GM19324 (cell line): ENCODE measurements at regions not wholly inside any gene's neighbourhood (a gene's known extent, or its start where the extent isn't known, plus 50 kb on each side); places are given as distances from the start of the nearest gene placed in this dataset.

ENCODE experiments used
- ATAC-seq: cut with Tn5 transposase; IDR thresholded peaks from one replicate; pipeline ENCODE4 v1.9.1; 2021; ENCODE audit warnings: mild to moderate bottlenecking, moderate library complexity; ENCODE audit not compliant: unreplicated experiment, low FRiP score

- no peak for ATAC-seq
These were observed 328.7 kb downstream of the GABRG1 start for GRCh38 chr4:45795135-45795534.

- no peak for ATAC-seq
These were observed 345.3 kb downstream of the GABRG1 start for GRCh38 chr4:45778514-45778913.

GRCh38 chr4:45776146-45776545 lies 347.7 kb downstream of the GABRG1 start:
- no peak for ATAC-seq

- no peak for ATAC-seq
These were observed 352.9 kb downstream of the GABRG1 start for GRCh38 chr4:45770958-45771357.

- ATAC-seq = no peak
These were observed 358.3 kb downstream of the GABRG1 start for GRCh38 chr4:45765521-45765920.

- no peak for ATAC-seq
These were observed 371.9 kb downstream of the GABRG1 start for GRCh38 chr4:45751877-45752530.

GRCh38 chr4:45750721-45751120 lies 373.1 kb downstream of the GABRG1 start:
- ATAC-seq = no peak

GRCh38 chr4:45745741-45746140 lies 378.1 kb downstream of the GABRG1 start:
- ATAC-seq = no peak

DNA sequence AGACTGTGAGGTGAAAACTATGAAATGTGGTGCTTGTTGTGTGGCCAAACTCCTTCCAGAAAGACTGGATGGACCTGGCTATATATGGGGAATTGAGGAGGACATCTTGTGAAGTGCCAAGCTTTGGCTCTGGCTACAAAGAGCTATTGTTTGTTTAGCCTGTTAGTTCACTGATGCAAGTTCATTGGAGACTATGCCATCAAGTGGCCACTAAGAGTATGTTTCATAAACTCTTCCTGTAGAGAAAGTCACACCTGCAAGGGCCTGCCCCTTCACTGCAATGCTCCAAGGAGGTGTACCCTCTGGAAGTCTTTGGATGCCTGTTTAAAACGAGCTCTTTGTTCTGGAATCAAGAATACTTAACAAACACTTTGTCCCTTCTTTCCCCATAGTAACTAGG lies 382.0 kb downstream of the GABRG1 start:
- ATAC-seq = no peak

- ATAC-seq = no peak
These were observed 391.7 kb downstream of the GABRG1 start for GRCh38 chr4:45732161-45732560.

GRCh38 chr4:45716093-45716492 lies 407.8 kb downstream of the GABRG1 start:
- ATAC-seq = no peak

- no peak for ATAC-seq
These were observed 409.9 kb downstream of the GABRG1 start for GRCh38 chr4:45713996-45714395.

GRCh38 chr4:45701621-45702020 lies 422.2 kb downstream of the GABRG1 start:
- ATAC-seq = no peak

DNA sequence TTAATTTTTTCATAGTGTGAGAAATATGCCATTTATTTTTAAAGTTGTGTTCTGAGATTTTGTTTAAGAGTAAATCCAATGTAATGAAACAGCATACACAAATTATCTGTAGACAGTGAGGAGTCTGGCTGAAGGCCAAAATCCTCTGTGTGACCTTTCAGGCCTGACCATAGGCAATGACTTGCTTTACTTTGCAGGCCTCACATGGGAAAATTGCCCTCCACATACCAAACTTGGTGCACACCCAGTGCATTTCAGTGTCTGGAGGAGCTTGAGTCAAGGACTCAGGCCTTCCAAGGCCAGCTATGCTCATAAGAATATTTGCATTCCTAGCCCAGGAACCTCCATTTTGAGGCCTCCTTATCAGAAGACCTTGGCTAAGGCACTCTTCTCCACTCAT lies 430.1 kb downstream of the GABRG1 start:
- no peak for ATAC-seq

DNA sequence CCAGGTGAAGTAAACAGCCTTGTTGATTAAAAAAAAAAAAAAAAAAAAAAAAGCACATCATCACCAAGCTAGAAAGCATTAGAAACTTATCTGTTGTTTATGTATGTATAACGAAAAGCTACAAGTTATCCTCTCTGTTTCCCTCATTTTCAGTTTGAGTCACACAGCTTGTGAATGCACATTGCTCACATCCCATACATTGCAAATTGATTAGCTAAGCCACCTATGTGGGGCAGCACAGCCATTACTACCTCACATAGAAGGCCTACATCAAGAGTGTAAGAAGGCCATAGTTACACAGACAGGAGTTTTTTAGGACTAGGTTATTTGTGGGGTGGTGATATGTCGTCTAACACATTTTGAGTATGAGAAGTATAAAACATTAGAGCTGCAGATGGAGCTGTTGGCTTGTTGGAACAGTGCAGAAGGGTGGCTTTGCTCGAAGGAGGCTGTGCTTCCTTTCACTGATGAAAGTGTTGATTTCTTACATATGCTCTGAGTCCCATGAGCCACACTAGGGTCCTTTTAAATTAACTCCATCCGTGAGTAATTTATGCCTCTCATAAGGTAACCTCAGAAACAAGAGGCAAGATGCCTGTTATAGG lies 431.6 kb downstream of the GABRG1 start:
- no peak for ATAC-seq

DNA sequence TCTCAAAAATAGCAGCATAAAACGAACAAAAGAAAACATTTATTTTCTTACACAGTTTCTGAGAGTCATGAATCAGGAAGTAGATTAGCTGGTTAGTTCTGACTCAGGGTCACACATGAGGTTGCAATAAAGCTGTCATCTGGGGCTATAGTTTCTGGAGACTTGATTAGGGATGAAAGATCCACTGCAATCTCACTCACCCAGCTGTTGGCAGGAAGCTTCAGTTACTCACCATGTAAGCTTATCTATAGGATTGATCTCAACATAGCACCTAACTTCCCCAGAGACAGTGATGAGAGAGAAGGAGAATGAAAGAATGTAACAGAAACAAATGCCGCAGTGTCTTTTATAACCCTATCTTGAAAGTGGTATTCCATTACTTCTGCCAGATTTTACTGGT lies 435.5 kb downstream of the GABRG1 start:
- ATAC-seq = no peak

- ATAC-seq = no peak
These were observed 444.4 kb downstream of the GABRG1 start for GRCh38 chr4:45679411-45679810.

DNA sequence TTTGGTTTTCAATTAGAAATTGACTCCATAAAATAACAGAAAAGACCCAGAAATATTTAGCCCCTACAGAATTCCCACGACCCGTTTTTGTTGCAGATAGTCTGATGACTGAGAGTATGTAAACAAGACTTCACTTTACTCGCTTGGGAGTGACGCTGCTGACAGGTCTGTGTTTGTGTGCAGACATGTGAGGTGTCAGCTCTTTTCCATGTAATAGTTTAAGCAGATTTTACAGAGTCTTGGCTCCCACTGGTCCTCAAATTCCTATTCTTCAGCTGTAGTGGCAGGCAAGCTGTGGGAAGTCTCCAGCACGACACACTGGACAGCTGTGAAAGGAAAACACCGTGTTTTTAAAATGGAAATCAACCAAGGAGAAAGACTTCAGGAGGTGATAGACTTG lies 455.7 kb downstream of the GABRG1 start:
- no peak for ATAC-seq

GRCh38 chr4:45663628-45664081 lies 460.2 kb downstream of the GABRG1 start:
- no peak for ATAC-seq

DNA sequence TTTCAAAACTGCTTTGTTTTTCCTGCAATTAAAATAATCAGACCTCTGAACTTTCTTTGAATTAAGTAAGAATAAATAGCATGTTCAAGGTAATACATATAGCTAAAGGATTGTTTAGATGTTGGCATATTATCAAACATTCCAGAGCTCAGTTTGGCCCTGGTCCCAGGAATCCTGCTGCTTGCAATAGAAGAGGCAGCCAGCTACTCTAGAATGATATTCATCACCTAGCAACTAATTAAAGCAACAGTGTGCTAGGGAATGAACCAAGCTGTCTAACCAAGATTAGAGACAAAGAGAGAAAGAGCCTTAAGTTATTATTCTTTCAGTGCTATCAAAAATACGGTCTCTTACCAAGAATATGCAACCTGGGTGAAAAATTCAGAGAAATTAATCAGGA lies 460.9 kb downstream of the GABRG1 start:
- no peak for ATAC-seq

- no peak for ATAC-seq
These were observed 462.0 kb downstream of the GABRG1 start for GRCh38 chr4:45661893-45662292.

- no peak for ATAC-seq
These were observed 473.3 kb downstream of the GABRG1 start for GRCh38 chr4:45650545-45650944.
